ENCODE measurements at regions not wholly inside any gene's neighbourhood (a gene's known extent, or its start where the extent isn't known, plus 50 kb on each side); places are given as distances from the start of the nearest gene placed in this dataset.
"Not testable (repeated sequence)": the region's sequence is repeated elsewhere in the genome, so short reads cannot be mapped to it uniquely, and the experiment has no call there.

GRCh38 chr2:154582694-154583093 lies 115.8 kb upstream of the KCNJ3 start:
- DNase-seq (ENCODE audit: low read depth) = not testable (repeated sequence)

GRCh38 chr2:154583274-154583673 lies 115.2 kb upstream of the KCNJ3 start:
- DNase-seq (ENCODE audit: low read depth) = not testable (repeated sequence)

GRCh38 chr2:154587739-154588138 lies 110.8 kb upstream of the KCNJ3 start:
- DNase-seq (ENCODE audit: low read depth) = no peak

- no peak for DNase-seq (ENCODE audit: low read depth)
Measured at GRCh38 chr2:154588838-154589237, 109.7 kb upstream of the KCNJ3 start.

- DNase-seq (ENCODE audit: low read depth) = no peak
Measured at GRCh38 chr2:154589514-154589913, 109.0 kb upstream of the KCNJ3 start.

- DNase-seq (ENCODE audit: low read depth) = no peak
Measured at GRCh38 chr2:154591294-154591820, 107.1 kb upstream of the KCNJ3 start.

GRCh38 chr2:154599189-154599588 lies 99.3 kb upstream of the KCNJ3 start:
- no peak for DNase-seq (ENCODE audit: low read depth)

GRCh38 chr2:154600927-154601494 lies 97.5 kb upstream of the KCNJ3 start:
- DNase-seq (ENCODE audit: low read depth) = no peak

- no peak for DNase-seq (ENCODE audit: low read depth)
Measured at GRCh38 chr2:154603682-154604081, 94.8 kb upstream of the KCNJ3 start.

GRCh38 chr2:154608438-154608837 lies 90.1 kb upstream of the KCNJ3 start:
- no peak for DNase-seq (ENCODE audit: low read depth)

- no peak for DNase-seq (ENCODE audit: low read depth)
Measured at GRCh38 chr2:154614906-154615305, 83.6 kb upstream of the KCNJ3 start.

- DNase-seq (ENCODE audit: low read depth) = no peak
Measured at GRCh38 chr2:154616659-154617058, 81.8 kb upstream of the KCNJ3 start.

- DNase-seq (ENCODE audit: low read depth) = no peak
Measured at GRCh38 chr2:154620471-154620870, 78.0 kb upstream of the KCNJ3 start.

GRCh38 chr2:154623819-154624218 lies 74.7 kb upstream of the KCNJ3 start:
- DNase-seq (ENCODE audit: low read depth) = peak; percentile 43

- no peak for DNase-seq (ENCODE audit: low read depth)
Measured at GRCh38 chr2:154637456-154637855, 61.0 kb upstream of the KCNJ3 start.

- no peak for DNase-seq (ENCODE audit: low read depth)
Measured at GRCh38 chr2:154638783-154639182, 59.7 kb upstream of the KCNJ3 start.

GRCh38 chr2:154640000-154640399 lies 58.5 kb upstream of the KCNJ3 start:
- DNase-seq (ENCODE audit: low read depth) = no peak

Data from forelimb muscle (tissue), 1 donor.